ENCODE measurements at regions not wholly inside any gene's neighbourhood (a gene's known extent, or its start where the extent isn't known, plus 50 kb on each side); places are given as distances from the start of the nearest gene placed in this dataset.

DNA sequence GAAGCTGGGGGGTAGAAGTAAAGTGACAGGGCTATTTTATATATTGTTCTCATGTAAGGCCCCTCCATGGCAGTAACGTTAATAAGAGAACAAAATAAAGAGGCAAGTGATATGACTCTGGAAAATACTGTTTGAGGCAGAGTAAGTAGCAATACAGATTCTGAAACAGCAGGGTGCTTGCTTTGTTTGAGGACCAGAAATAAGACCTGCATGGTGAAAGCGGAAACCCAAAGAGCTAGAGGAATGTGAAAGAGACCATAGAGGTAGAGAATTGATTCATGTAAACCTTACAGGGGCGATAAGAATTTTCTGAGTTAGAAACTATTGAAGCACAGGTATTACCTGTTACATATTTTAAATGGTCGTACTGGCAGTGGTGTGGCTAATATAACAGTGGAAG is 1517.1 kb downstream of the SI start:
- H3K4me1 ChIP-seq (ENCODE audit: insufficient read depth), result no peaks in the 10 kb centered on the region
- no peaks in the 10 kb centered on the region for H3K9me2 ChIP-seq (replicated peaks; ENCODE audit: insufficient read depth)
- 77% methylated on average over 4 of the region's 4 CpGs for WGBS (ENCODE audit: low lambda C conversion rate, missing lambda C conversion rate)
- H3K9me3 ChIP-seq (ENCODE audit: low read depth), result no peaks in the 10 kb centered on the region
- H3K4me2 ChIP-seq, result no peak overlapping the region
- H3K4me3 ChIP-seq, result no peak overlapping the region
- TF ChIP-seq EZH2phosphoT487 (IDR thresholded peaks at IDR 0.05; ENCODE audit: low read depth, severe bottlenecking, unreplicated experiment) (no peak), EZH2 (IDR thresholded peaks at IDR 0.05; ENCODE audit: borderline replicate concordance) (no peak), CTCF (IDR thresholded peaks at IDR 0.05; ENCODE audit: poor library complexity) (no peak)
- no peak overlapping the region for H2AFZ ChIP-seq
- no peak overlapping the region for H3K27ac ChIP-seq
- no peaks in the 10 kb centered on the region for H3K27me3 ChIP-seq
- H3K79me2 ChIP-seq, result no peaks in the 10 kb centered on the region
- DNase-seq (ENCODE audit: low spot score), result no peak
- H4K20me1 ChIP-seq (ENCODE audit: insufficient read depth, poor library complexity, severe bottlenecking), result no peaks in the 10 kb centered on the region
- H3K36me3 ChIP-seq (replicated peaks; ENCODE audit: insufficient read depth, low read depth), result no peaks in the 10 kb centered on the region

DNA sequence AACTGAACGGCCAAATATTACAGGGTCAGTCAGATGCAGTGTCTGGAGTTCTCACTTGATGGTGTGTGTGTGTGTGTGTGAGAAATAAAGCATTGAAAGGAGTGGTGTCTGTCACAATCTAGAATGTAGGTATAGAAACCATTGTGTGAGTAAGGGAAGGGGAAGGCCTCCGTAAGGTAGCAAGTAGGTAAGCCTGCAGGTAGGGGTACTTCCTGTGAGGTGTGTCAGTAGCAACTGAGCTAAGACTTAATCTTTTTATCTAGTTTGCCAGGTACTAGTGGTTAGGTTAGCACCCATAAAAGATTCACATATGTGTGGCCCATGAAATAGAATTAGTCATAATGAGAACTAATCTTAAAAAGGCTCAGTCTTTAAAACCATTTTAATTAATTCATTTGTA is 1517.8 kb downstream of the SI start:
- WGBS (ENCODE audit: low lambda C conversion rate, missing lambda C conversion rate), result 66% methylated on average over 2 of the region's 2 CpGs
- TF ChIP-seq EZH2 (IDR thresholded peaks at IDR 0.05; ENCODE audit: borderline replicate concordance) (no peak), EZH2phosphoT487 (IDR thresholded peaks at IDR 0.05; ENCODE audit: low read depth, severe bottlenecking, unreplicated experiment) (no peak), CTCF (IDR thresholded peaks at IDR 0.05; ENCODE audit: poor library complexity) (no peak)

GRCh38 chr3:163556813-163557523 is 1521.3 kb downstream of the SI start:
- WGBS (ENCODE audit: low lambda C conversion rate, missing lambda C conversion rate), result 90% methylated on average over 4 of the region's 4 CpGs
- no peak overlapping the region for H3K4me2 ChIP-seq
- H3K4me1 ChIP-seq (ENCODE audit: insufficient read depth), result no peaks in the 10 kb centered on the region
- TF ChIP-seq EZH2phosphoT487 (IDR thresholded peaks at IDR 0.05; ENCODE audit: low read depth, severe bottlenecking, unreplicated experiment) (no peak), CTCF (IDR thresholded peaks at IDR 0.05; ENCODE audit: poor library complexity) (no peak), EZH2 (IDR thresholded peaks at IDR 0.05; ENCODE audit: borderline replicate concordance) (no peak)
- H3K9me3 ChIP-seq (ENCODE audit: low read depth), result no peaks in the 10 kb centered on the region
- no peak overlapping the region for H2AFZ ChIP-seq
- H4K20me1 ChIP-seq (ENCODE audit: insufficient read depth, poor library complexity, severe bottlenecking), result no peaks in the 10 kb centered on the region
- no peaks in the 10 kb centered on the region for H3K9me2 ChIP-seq (replicated peaks; ENCODE audit: insufficient read depth)
- no peaks in the 10 kb centered on the region for H3K27me3 ChIP-seq
- H3K4me3 ChIP-seq, result no peak overlapping the region
- DNase-seq (ENCODE audit: low spot score), result no peak
- no peaks in the 10 kb centered on the region for H3K79me2 ChIP-seq
- H3K36me3 ChIP-seq (replicated peaks; ENCODE audit: insufficient read depth, low read depth), result no peaks in the 10 kb centered on the region
- H3K27ac ChIP-seq, result no peak overlapping the region

More for the DNA sequence above, 1517.8 kb downstream of the SI start:
- H2AFZ ChIP-seq, result no peak overlapping the region
- no peaks in the 10 kb centered on the region for H3K4me1 ChIP-seq (ENCODE audit: insufficient read depth)
- no peaks in the 10 kb centered on the region for H3K9me3 ChIP-seq (ENCODE audit: low read depth)
- DNase-seq (ENCODE audit: low spot score), result no peak
- no peak overlapping the region for H3K4me3 ChIP-seq
- no peaks in the 10 kb centered on the region for H3K79me2 ChIP-seq
- H3K36me3 ChIP-seq (replicated peaks; ENCODE audit: insufficient read depth, low read depth), result no peaks in the 10 kb centered on the region
- H4K20me1 ChIP-seq (ENCODE audit: insufficient read depth, poor library complexity, severe bottlenecking), result no peaks in the 10 kb centered on the region
- no peak overlapping the region for H3K4me2 ChIP-seq
- no peaks in the 10 kb centered on the region for H3K9me2 ChIP-seq (replicated peaks; ENCODE audit: insufficient read depth)
- no peaks in the 10 kb centered on the region for H3K27me3 ChIP-seq
- H3K27ac ChIP-seq, result no peak overlapping the region

Data from hepatocyte (in vitro differentiated cells).